PC-3 (cell line): ENCODE measurements at regions not wholly inside any gene's neighbourhood (a gene's known extent, or its start where the extent isn't known, plus 50 kb on each side); places are given as distances from the start of the nearest gene placed in this dataset.

Experiments
- ATAC-seq: fragments of 200-7000 bp; cut with Tn5 transposase; 2 replicates; pipeline ENCODE4 v1.9.1; 2020; ENCODE audit warnings: mild to moderate bottlenecking, moderate library complexity
- BruUV-seq: library from RNA; stranded (reverse); fragments of 400-500 nt; replicated peaks from 2 replicates; lab custom pipeline; 2021; lab: Mats Ljungman, UMichigan
- CTCF ChIA-PET: fragments of 300-600 bp; sonication (Branson Sonifier 250); formaldehyde crosslinking; loops from one replicate; lab custom pipeline; 2022; ENCODE audit warnings: antibody characterized with exemption; lab: Charles Lee
- POLR2A ChIA-PET: fragments of 300-600 bp; sonication (Branson Sonifier 250); formaldehyde crosslinking; loops from one replicate; lab custom pipeline; 2022; ENCODE audit warnings: antibody characterized with exemption; ENCODE audit not compliant: unreplicated experiment; lab: Charles Lee
- DNase-seq: peaks from one replicate; pipeline ENCODE4 v3.0.0-alpha.2; 2015
- H2AFZ ChIP-seq: fragments of 300-600 bp; sonication (generic); 2 replicates; pipeline ENCODE4 v1.6.0; 2016; ENCODE audit warnings: antibody characterized with exemption, low read length
- H3F3A ChIP-seq: fragments of 300-600 bp; sonication (generic); one replicate; pipeline ENCODE4 v1.6.0; 2017; ENCODE audit warnings: antibody characterized with exemption, low read length, control low read depth, mild to moderate bottlenecking; ENCODE audit not compliant: unreplicated experiment
- H3K27ac ChIP-seq: fragments of 300-600 bp; sonication (generic); 2 replicates; pipeline ENCODE4 v1.5.1; 2016; ENCODE audit warnings: mild to moderate bottlenecking, low read length
- H3K27me3 ChIP-seq: fragments of 300-600 bp; sonication (generic); 2 replicates; pipeline ENCODE4 v1.6.1; 2016; ENCODE audit warnings: low read length, mixed read lengths
- H3K36me3 ChIP-seq: fragments of 300-600 bp; sonication (generic); 2 replicates; pipeline ENCODE4 v1.6.1; 2016; ENCODE audit warnings: low read depth, mixed run types, low read length, mixed read lengths
- H3K4me1 ChIP-seq: fragments of 300-600 bp; sonication (generic); 2 replicates; pipeline ENCODE4 v1.5.1; 2016; ENCODE audit warnings: low read length; ENCODE audit not compliant: insufficient read depth
- H3K4me2 ChIP-seq: fragments of 300-600 bp; sonication (generic); 2 replicates; pipeline ENCODE4 v1.6.0; 2016; ENCODE audit warnings: low read length
- H3K4me3 ChIP-seq: fragments of 300-600 bp; sonication (generic); 2 replicates; pipeline ENCODE4 v1.5.1; 2016; ENCODE audit warnings: mild to moderate bottlenecking, low read length, mixed read lengths
- H3K79me2 ChIP-seq: fragments of 300-600 bp; sonication (generic); 2 replicates; pipeline ENCODE4 v1.6.1; 2017; ENCODE audit warnings: low read length, mixed read lengths
- H3K9ac ChIP-seq: fragments of 300-600 bp; sonication (generic); 2 replicates; pipeline ENCODE4 v1.6.0; 2016; ENCODE audit warnings: mild to moderate bottlenecking, low read length
- H3K9me2 ChIP-seq: fragments of 300-600 bp; sonication (generic); replicated peaks from 2 replicates; pipeline ENCODE4 v1.6.1; 2016; ENCODE audit warnings: mixed run types, low read length, mixed read lengths
- H3K9me3 ChIP-seq: fragments of 300-600 bp; sonication (generic); 2 replicates; pipeline ENCODE4 v1.6.1; 2016; ENCODE audit warnings: low read length, mixed read lengths
- H4K20me1 ChIP-seq: fragments of 300-600 bp; sonication (generic); 2 replicates; pipeline ENCODE4 v1.6.1; 2016; ENCODE audit warnings: low read length, mixed read lengths
- CTCF ChIP-seq: fragments of 300-600 bp; sonication (generic); conservative IDR thresholded peaks from 2 replicates; pipeline ENCODE4 v1.5.1; 2017; ENCODE audit warnings: antibody characterized with exemption, low read depth, mild to moderate bottlenecking, low read length
- EZH2 ChIP-seq: fragments of 300-600 bp; sonication (generic); IDR thresholded peaks from one replicate; pipeline ENCODE4 v1.6.1; 2017; ENCODE audit warnings: antibody characterized with exemption, mild to moderate bottlenecking, low read length; ENCODE audit not compliant: unreplicated experiment
- EZH2phosphoT487 ChIP-seq: fragments of 300-600 bp; sonication (generic); IDR thresholded peaks from 2 replicates; pipeline ENCODE4 v1.6.1; 2018; ENCODE audit warnings: mild to moderate bottlenecking, antibody characterized with exemption, low read length, borderline replicate concordance
- intact Hi-C: fragments of 100-400 bp; cut with micrococcal nuclease; formaldehyde crosslinking; loops from 2 replicates; pipeline ENCODE4 v1.9.0; 2023

GRCh38 chr1:190588424-190588823, 110.8 kb upstream of the BRINP3 start:
- DNase-seq (no peak), ATAC-seq (no peak)
- Histone ChIP-seq H3K27ac (no peak overlapping the region), H3K9me3 (no peaks in the 10 kb centered on the region), H2AFZ (no peak overlapping the region), H3K27me3 (peaks cover 23% of the 10 kb centered on the region; the same call in 1 of the 2 replicates), H3K9ac (no peak overlapping the region), H3K4me3 (no peak overlapping the region), H3K4me1 (no peaks in the 10 kb centered on the region), H3K4me2 (no peak overlapping the region), H3K36me3 (no peaks in the 10 kb centered on the region), H3K9me2 (no peaks in the 10 kb centered on the region), H4K20me1 (no peaks in the 10 kb centered on the region), H3K79me2 (no peaks in the 10 kb centered on the region), H3F3A (no peaks in the 10 kb centered on the region)
- ChIA-PET CTCF (no interaction called here), POLR2A (no interaction called here)
- BruUV-seq, result no TSS peak
- intact Hi-C loops, result no loop called here
- TF ChIP-seq CTCF, result no peak
- TF ChIP-seq EZH2phosphoT487, result no peak
- no peak for TF ChIP-seq EZH2

GRCh38 chr1:190595438-190595837, 117.8 kb upstream of the BRINP3 start:
- ChIA-PET CTCF (no interaction called here), POLR2A (no interaction called here)
- no peak overlapping the region for H3K4me2 ChIP-seq
- ATAC-seq (no peak), DNase-seq (no peak)
- no peak overlapping the region for H2AFZ ChIP-seq
- H3K4me3 ChIP-seq, result no peak overlapping the region
- H4K20me1 ChIP-seq, result no peaks in the 10 kb centered on the region
- no peaks in the 10 kb centered on the region for H3K36me3 ChIP-seq
- no peak overlapping the region for H3K27ac ChIP-seq
- peaks cover 18% of the 10 kb centered on the region; the same call in 1 of the 2 replicates for H3K27me3 ChIP-seq
- BruUV-seq, result no TSS peak
- intact Hi-C loops, result no loop called here
- H3F3A ChIP-seq, result no peaks in the 10 kb centered on the region
- H3K4me1 ChIP-seq, result no peaks in the 10 kb centered on the region
- H3K79me2 ChIP-seq, result no peaks in the 10 kb centered on the region
- H3K9me3 ChIP-seq, result no peaks in the 10 kb centered on the region
- H3K9me2 ChIP-seq, result no peaks in the 10 kb centered on the region
- TF ChIP-seq EZH2phosphoT487, result no peak
- TF ChIP-seq CTCF, result no peak
- TF ChIP-seq EZH2, result no peak
- H3K9ac ChIP-seq, result no peak overlapping the region

- ChIA-PET CTCF (no interaction called here), POLR2A (no interaction called here)
- no peak for TF ChIP-seq CTCF
- no peak for TF ChIP-seq EZH2phosphoT487
- no peak for TF ChIP-seq EZH2
- ATAC-seq (no peak), DNase-seq (no peak)
- Histone ChIP-seq H3K9me2 (no peaks in the 10 kb centered on the region), H3K36me3 (no peaks in the 10 kb centered on the region), H3K4me2 (no peak overlapping the region), H4K20me1 (no peaks in the 10 kb centered on the region), H3F3A (no peaks in the 10 kb centered on the region), H3K27me3 (peaks cover 9% of the 10 kb centered on the region; the same call in 1 of the 2 replicates), H3K27ac (no peak overlapping the region), H3K4me3 (no peak overlapping the region), H3K79me2 (no peaks in the 10 kb centered on the region), H3K9ac (no peak overlapping the region), H2AFZ (no peak overlapping the region), H3K4me1 (no peaks in the 10 kb centered on the region), H3K9me3 (no peaks in the 10 kb centered on the region)
- intact Hi-C loops, result no loop called here
- no TSS peak for BruUV-seq
Measured at GRCh38 chr1:190597294-190597693, 119.6 kb upstream of the BRINP3 start.
